Tibial nerve (tissue), 4 donors: ENCODE measurements at regions not wholly inside any gene's neighbourhood (a gene's known extent, or its start where the extent isn't known, plus 50 kb on each side); places are given as distances from the start of the nearest gene placed in this dataset.

Source experiments
- EP300 ChIP-seq, 2 donors: sonication (generic); formaldehyde crosslinking; IDR thresholded peaks; one replicate each; pipeline ENCODE4 v1.6.1; 2017; ENCODE audit warnings: antibody characterized with exemption in 2 of 2, mild to moderate bottlenecking in 1 of 2
- POLR2A ChIP-seq, 2 donors: fragments of 450-650 bp; IDR thresholded peaks; one replicate each; pipeline ENCODE4 v1.6.1; 2017; ENCODE audit warnings: antibody characterized with exemption in 2 of 2, mild to moderate bottlenecking in 2 of 2, moderate library complexity in 2 of 2
- TF ChIP-seq, protein P1 (sequence below), 5 experiments: fragments of 200-600 bp in 3 of 5; fragments of 450-650 bp in 2 of 5; sonication (generic) in 3 of 5; IDR thresholded peaks; one replicate each; pipeline ENCODE4 v1.5.1; 2016 to 2019; ENCODE audit warnings: antibody characterized with exemption in 5 of 5, mild to moderate bottlenecking in 3 of 5, moderate library complexity in 2 of 5

GRCh38 chr17:72004611-72005331, 116.0 kb upstream of the SOX9 start:
- no peak for TF ChIP-seq POLR2A (IDR thresholded peaks at IDR 0.05)
- TF ChIP-seq, protein P1, sequence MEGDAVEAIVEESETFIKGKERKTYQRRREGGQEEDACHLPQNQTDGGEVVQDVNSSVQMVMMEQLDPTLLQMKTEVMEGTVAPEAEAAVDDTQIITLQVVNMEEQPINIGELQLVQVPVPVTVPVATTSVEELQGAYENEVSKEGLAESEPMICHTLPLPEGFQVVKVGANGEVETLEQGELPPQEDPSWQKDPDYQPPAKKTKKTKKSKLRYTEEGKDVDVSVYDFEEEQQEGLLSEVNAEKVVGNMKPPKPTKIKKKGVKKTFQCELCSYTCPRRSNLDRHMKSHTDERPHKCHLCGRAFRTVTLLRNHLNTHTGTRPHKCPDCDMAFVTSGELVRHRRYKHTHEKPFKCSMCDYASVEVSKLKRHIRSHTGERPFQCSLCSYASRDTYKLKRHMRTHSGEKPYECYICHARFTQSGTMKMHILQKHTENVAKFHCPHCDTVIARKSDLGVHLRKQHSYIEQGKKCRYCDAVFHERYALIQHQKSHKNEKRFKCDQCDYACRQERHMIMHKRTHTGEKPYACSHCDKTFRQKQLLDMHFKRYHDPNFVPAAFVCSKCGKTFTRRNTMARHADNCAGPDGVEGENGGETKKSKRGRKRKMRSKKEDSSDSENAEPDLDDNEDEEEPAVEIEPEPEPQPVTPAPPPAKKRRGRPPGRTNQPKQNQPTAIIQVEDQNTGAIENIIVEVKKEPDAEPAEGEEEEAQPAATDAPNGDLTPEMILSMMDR (IDR thresholded peaks at IDR 0.05): no peak
- TF ChIP-seq EP300 (IDR thresholded peaks at IDR 0.05): no peak
